ENCODE measurements at regions not wholly inside any gene's neighbourhood (a gene's known extent, or its start where the extent isn't known, plus 50 kb on each side); places are given as distances from the start of the nearest gene placed in this dataset.
"Not testable (repeated sequence)": the region's sequence is repeated elsewhere in the genome, so short reads cannot be mapped to it uniquely, and the experiment has no call there.

- no peak for TF ChIP-seq CTCF (IDR thresholded peaks at IDR 0.05; ENCODE audit: low read depth, low read length, missing control alignments)
- no peak for DNase-seq (ENCODE audit: low read depth)
- in situ Hi-C loops (cut with HindIII; ENCODE audit: low sequenced_read_pairs), result no loop called here
- no peak overlapping the region for H3K4me3 ChIP-seq (ENCODE audit: low read depth, low read length)
These were observed 101.7 kb upstream of the TLE1 start for GRCh38 chr9:81791076-81791475.

GRCh38 chr9:81798606-81799005 is 109.3 kb upstream of the TLE1 start:
- TF ChIP-seq CTCF (IDR thresholded peaks at IDR 0.05; ENCODE audit: low read depth, low read length, missing control alignments), result no peak
- DNase-seq (ENCODE audit: low read depth), result no peak
- in situ Hi-C loops (cut with HindIII; ENCODE audit: low sequenced_read_pairs), result no loop called here
- H3K4me3 ChIP-seq (ENCODE audit: low read depth, low read length), result no peak overlapping the region

- in situ Hi-C loops (cut with HindIII; ENCODE audit: low sequenced_read_pairs), result no loop called here
- no peak overlapping the region for H3K4me3 ChIP-seq (ENCODE audit: low read depth, low read length)
- DNase-seq (ENCODE audit: low read depth), result no peak
- no peak for TF ChIP-seq CTCF (IDR thresholded peaks at IDR 0.05; ENCODE audit: low read depth, low read length, missing control alignments)
These were observed 111.8 kb upstream of the TLE1 start for GRCh38 chr9:81801190-81801589.

DNA sequence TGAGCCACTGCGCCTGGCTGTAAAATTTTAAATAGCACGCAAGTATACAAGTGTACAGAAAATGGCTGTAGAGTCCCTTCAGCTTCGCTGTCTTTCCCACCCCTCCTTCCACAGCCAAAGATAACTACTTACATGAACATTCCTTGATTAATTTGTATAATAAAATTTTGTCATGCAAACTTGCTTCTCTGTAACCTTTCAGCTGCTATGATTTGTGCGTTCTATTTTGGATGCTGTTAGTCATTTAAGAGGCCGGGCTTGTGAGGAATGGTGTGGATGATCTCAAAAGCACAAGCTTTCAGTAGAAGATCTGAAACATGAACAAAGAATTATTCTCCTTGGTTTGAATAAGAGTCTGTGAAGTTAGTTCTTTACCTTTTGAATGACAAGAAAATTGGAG is 115.0 kb upstream of the TLE1 start:
- H3K4me3 ChIP-seq (ENCODE audit: low read depth, low read length), result no peak overlapping the region
- in situ Hi-C loops (cut with HindIII; ENCODE audit: low sequenced_read_pairs), result no loop called here
- no peak for TF ChIP-seq CTCF (IDR thresholded peaks at IDR 0.05; ENCODE audit: low read depth, low read length, missing control alignments)
- DNase-seq (ENCODE audit: low read depth), result no peak

DNA sequence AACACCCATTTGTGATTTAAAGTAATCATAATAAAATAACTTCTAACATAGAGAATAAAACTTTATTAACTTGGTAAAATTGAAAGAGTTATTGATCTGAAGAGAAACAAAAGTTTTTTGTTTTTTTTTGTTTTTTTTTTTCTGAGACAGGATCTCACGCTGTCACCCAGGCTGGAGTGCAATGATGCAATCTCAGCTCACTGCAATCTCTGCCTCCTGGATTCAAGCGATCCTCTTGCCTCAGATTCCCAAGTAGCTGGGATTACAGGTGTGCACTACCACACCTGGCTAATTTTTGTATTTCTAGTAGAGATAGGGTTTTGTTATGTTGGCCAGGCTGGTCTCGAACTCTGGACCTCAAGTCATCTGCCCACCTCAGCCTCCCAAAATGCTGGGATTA is 116.5 kb upstream of the SPATA31D4 start:
- in situ Hi-C loops (cut with HindIII; ENCODE audit: low sequenced_read_pairs); H3K4me3 ChIP-seq (ENCODE audit: low read depth, low read length); DNase-seq (ENCODE audit: low read depth): not testable (repeated sequence)

- H3K4me3 ChIP-seq (ENCODE audit: low read depth, low read length), result no peak overlapping the region
- TF ChIP-seq CTCF (IDR thresholded peaks at IDR 0.05; ENCODE audit: low read depth, low read length, missing control alignments), result no peak
- in situ Hi-C loops (cut with HindIII; ENCODE audit: low sequenced_read_pairs), result no loop called here
- no peak for DNase-seq (ENCODE audit: low read depth)
These were observed 113.8 kb upstream of the SPATA31D4 start for GRCh38 chr9:81814401-81814793.

GRCh38 chr9:81814794-81815464 is 113.3 kb upstream of the SPATA31D4 start:
- H3K4me3 ChIP-seq (ENCODE audit: low read depth, low read length), result no peak overlapping the region
- no peak for TF ChIP-seq CTCF (IDR thresholded peaks at IDR 0.05; ENCODE audit: low read depth, low read length, missing control alignments)
- in situ Hi-C loops (cut with HindIII; ENCODE audit: low sequenced_read_pairs), result no loop called here
- DNase-seq (ENCODE audit: low read depth), result no peak
